ENCODE measurements at regions not wholly inside any gene's neighbourhood (a gene's known extent, or its start where the extent isn't known, plus 50 kb on each side); places are given as distances from the start of the nearest gene placed in this dataset.

DNA sequence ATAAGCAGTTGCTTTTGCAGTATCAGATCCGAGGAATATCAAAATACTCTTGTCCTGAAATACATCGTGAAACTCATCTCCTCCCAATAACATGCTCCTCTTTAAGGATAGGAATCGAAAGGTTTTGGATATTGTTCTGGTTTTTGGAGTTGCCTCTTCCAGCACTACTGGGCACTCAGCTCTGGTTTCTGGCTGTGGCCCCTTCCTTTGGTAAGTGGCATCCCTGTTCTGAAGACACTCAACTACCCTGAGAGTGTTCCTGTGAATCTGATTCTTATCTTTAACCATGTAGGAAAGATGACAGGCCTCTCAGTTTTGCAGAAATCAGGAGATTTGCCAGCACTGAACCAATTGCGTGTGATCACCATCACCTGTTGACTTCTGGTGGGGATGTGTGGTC lies 327.5 kb upstream of the TBL1XR1 start:
- TF ChIP-seq, protein P1, sequence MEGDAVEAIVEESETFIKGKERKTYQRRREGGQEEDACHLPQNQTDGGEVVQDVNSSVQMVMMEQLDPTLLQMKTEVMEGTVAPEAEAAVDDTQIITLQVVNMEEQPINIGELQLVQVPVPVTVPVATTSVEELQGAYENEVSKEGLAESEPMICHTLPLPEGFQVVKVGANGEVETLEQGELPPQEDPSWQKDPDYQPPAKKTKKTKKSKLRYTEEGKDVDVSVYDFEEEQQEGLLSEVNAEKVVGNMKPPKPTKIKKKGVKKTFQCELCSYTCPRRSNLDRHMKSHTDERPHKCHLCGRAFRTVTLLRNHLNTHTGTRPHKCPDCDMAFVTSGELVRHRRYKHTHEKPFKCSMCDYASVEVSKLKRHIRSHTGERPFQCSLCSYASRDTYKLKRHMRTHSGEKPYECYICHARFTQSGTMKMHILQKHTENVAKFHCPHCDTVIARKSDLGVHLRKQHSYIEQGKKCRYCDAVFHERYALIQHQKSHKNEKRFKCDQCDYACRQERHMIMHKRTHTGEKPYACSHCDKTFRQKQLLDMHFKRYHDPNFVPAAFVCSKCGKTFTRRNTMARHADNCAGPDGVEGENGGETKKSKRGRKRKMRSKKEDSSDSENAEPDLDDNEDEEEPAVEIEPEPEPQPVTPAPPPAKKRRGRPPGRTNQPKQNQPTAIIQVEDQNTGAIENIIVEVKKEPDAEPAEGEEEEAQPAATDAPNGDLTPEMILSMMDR (IDR thresholded peaks at IDR 0.05) = no peak
- no peak for TF ChIP-seq POLR2A (IDR thresholded peaks at IDR 0.05)

Measured in thyroid gland (tissue), 4 donors.